ENCODE measurements at regions not wholly inside any gene's neighbourhood (a gene's known extent, or its start where the extent isn't known, plus 50 kb on each side); places are given as distances from the start of the nearest gene placed in this dataset.
"Not testable (repeated sequence)": the region's sequence is repeated elsewhere in the genome, so short reads cannot be mapped to it uniquely, and the experiment has no call there.

DNA sequence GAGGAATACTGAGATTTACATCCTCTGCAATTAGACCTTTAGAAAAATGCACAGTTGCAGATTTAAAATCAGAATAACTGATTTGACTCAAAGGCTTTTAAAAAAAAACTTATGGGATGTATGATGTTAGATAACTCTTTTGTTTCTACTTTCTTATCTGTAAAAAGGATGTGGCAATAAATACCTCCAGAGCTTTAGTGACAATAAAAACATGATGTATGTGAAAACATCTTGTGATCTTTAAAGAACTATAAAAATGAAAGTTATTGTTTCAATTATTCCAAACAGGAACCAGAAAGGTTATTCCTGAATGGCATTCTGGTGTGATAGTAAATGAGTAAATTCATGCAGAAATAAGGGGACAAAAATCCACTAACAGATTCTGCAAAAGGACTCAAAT lies 2712.2 kb upstream of the PCDH20 start:
- TF ChIP-seq, protein P1, sequence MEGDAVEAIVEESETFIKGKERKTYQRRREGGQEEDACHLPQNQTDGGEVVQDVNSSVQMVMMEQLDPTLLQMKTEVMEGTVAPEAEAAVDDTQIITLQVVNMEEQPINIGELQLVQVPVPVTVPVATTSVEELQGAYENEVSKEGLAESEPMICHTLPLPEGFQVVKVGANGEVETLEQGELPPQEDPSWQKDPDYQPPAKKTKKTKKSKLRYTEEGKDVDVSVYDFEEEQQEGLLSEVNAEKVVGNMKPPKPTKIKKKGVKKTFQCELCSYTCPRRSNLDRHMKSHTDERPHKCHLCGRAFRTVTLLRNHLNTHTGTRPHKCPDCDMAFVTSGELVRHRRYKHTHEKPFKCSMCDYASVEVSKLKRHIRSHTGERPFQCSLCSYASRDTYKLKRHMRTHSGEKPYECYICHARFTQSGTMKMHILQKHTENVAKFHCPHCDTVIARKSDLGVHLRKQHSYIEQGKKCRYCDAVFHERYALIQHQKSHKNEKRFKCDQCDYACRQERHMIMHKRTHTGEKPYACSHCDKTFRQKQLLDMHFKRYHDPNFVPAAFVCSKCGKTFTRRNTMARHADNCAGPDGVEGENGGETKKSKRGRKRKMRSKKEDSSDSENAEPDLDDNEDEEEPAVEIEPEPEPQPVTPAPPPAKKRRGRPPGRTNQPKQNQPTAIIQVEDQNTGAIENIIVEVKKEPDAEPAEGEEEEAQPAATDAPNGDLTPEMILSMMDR (IDR thresholded peaks at IDR 0.05) = no peak
- DNase-seq (no peak), ATAC-seq (no peak)
- H3K36me3 ChIP-seq (ENCODE audit: low read depth) = no peaks in the 10 kb centered on the region
- no peaks in the 10 kb centered on the region for H3K4me1 ChIP-seq (ENCODE audit: low read depth)
- intact Hi-C loops (cut with DNase I, micrococcal nuclease) = no loop called here
- no peak overlapping the region for H3K4me3 ChIP-seq
- H3K9me3 ChIP-seq = peaks cover 35% of the 10 kb centered on the region

DNA sequence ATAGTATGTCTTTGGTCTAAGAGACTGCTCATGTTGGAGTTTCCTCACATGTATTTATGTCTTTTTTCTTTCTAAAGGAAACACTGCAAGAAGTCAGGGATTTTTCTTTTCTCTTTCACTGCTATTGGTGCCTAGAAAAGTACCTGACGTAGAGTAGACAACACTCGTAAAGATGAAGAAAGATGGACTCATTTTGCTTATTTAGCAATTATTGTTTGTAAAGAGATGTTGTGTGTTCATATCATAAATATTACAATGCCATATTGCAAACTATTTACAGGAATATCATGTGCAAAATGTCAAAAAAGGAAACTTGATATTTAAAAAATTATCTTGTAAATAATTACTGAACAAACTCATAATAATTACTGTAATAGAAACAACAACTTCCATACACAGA lies 2711.5 kb upstream of the PCDH20 start:
- ATAC-seq = no peak
- Histone ChIP-seq H3K4me3 (no peak overlapping the region), H3K36me3 (ENCODE audit: low read depth) (no peaks in the 10 kb centered on the region), H3K9me3 (peaks cover 29% of the 10 kb centered on the region), H3K4me1 (ENCODE audit: low read depth) (no peaks in the 10 kb centered on the region)
- intact Hi-C loops (cut with DNase I, micrococcal nuclease) = no loop called here
- DNase-seq = no peak
- TF ChIP-seq, protein P1 (IDR thresholded peaks at IDR 0.05) = no peak

DNA sequence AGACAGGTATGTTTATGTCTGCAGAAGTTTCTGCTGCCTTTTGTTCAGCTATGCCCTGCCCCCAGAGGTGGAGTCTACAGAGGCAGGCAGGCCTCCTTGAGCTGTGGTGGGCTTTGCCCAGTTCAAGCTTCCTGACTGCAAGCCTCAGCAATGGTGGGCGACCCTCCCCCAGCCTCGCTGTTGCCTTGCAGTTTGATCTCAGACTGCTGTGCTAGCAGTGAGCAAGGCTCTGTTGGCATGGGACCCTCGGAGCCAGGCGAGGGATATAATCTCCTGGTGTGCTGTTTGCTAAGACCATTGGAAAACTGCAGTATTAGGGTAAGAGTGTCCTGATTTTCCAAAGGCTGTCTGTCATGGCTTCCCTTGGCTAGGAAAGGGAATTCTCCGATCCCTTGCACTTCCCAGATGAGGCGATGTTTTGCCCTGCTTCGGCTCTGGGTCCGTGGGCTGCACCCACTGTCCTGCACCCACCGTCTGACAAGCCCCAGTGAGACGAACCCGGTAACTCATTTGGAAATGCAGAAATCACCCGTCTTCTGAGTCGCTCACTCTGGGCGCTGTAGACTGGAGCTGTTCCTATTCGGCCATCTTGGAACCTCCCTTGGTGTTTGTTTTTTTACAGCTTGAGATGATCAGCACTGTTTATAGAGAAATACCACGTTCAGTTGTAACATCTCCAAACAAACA lies 2705.5 kb upstream of the PCDH20 start:
- H3K36me3 ChIP-seq (ENCODE audit: low read depth); intact Hi-C loops (cut with DNase I, micrococcal nuclease); H3K4me1 ChIP-seq (ENCODE audit: low read depth); H3K4me3 ChIP-seq; DNase-seq; ATAC-seq: not testable (repeated sequence)
- peaks cover 36% of the 10 kb centered on the region for H3K9me3 ChIP-seq

DNA sequence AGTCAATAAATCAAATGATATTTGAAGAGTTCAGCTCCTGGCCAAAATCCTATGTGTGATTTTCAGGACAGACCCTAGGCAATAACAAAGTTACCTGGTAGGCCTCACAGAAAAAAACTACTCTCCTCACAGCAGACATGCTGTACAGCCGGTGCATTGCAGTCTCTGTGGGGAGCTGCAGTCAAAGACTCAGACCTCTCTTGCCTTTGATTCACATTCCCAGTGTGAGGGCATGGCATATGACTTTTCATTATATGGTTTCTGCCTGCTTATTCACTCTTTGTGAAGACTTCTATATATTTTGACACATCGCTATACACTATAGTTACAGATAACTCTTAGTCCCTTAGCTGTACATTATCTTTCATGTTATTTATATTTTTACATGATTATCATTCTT lies 2684.3 kb upstream of the PCDH20 start:
- TF ChIP-seq, protein P1 (IDR thresholded peaks at IDR 0.05) = no peak
- ATAC-seq = no peak

DNA sequence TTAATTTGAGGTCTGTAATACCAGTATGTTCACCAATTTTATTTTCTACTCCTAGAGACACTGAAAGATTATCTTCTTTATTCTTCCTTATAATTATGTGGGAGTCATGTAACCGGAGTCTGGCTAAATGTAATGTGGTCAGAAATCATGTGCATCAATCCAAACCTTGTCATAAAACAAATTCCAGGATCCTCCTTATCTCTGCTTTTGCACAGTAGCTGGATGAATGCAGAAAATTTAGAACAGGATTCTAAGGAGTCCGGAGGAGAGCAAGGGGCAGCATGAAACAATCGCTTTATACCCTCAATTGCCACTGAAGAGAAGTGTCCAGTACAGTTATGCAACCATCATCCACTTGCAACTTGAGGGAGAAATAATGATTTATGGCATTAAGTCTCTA lies 2674.7 kb upstream of the PCDH20 start:
- ATAC-seq (no peak), DNase-seq (no peak)
- H3K9me3 ChIP-seq = peaks cover 49% of the 10 kb centered on the region
- intact Hi-C loops (cut with DNase I, micrococcal nuclease) = no loop called here
- H3K36me3 ChIP-seq (ENCODE audit: low read depth) = no peaks in the 10 kb centered on the region
- no peaks in the 10 kb centered on the region for H3K4me1 ChIP-seq (ENCODE audit: low read depth)
- TF ChIP-seq, protein P1 (IDR thresholded peaks at IDR 0.05) = no peak
- H3K4me3 ChIP-seq = no peak overlapping the region

More for the DNA sequence above, 2684.3 kb upstream of the PCDH20 start:
- DNase-seq = no peak
- intact Hi-C loops (cut with DNase I, micrococcal nuclease) = no loop called here
- Histone ChIP-seq H3K36me3 (ENCODE audit: low read depth) (no peaks in the 10 kb centered on the region), H3K4me1 (ENCODE audit: low read depth) (no peaks in the 10 kb centered on the region), H3K9me3 (peaks cover 23% of the 10 kb centered on the region), H3K4me3 (no peak overlapping the region)

DNA sequence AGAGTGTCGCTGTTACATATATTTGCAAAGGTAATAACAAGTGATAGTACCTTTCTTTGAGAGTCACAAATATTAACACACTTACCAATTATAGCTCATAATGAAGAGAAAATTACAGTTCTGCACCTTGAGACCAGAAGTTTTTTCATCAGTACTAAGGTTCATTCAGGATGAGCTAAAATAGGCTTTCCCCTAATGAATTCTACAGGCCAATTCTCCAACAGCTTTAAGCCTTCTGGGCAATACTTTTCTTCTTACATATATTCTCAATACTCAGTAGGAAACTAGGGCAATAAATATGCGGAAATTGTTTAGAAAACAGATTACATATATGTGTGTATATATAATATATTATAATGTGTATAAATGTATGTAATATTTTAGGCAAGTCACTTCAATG lies 2672.8 kb upstream of the PCDH20 start:
- intact Hi-C loops (cut with DNase I, micrococcal nuclease) = no loop called here
- Histone ChIP-seq H3K4me1 (ENCODE audit: low read depth) (no peaks in the 10 kb centered on the region), H3K4me3 (no peak overlapping the region), H3K9me3 (peaks cover 46% of the 10 kb centered on the region), H3K36me3 (ENCODE audit: low read depth) (no peaks in the 10 kb centered on the region)
- ATAC-seq = no peak
- DNase-seq = no peak
- TF ChIP-seq, protein P1 (IDR thresholded peaks at IDR 0.05) = no peak

All from mucosa of descending colon (tissue), 3 donors.